ENCODE measurements at regions not wholly inside any gene's neighbourhood (a gene's known extent, or its start where the extent isn't known, plus 50 kb on each side); places are given as distances from the start of the nearest gene placed in this dataset.

GRCh38 chr13:65032825-65033224 is 2197.3 kb downstream of the PCDH9 start:
- Histone ChIP-seq H3K9me3 (replicated peaks; ENCODE audit: control insufficient read depth, low read depth, low read length) (no peaks in the 10 kb centered on the region), H3K36me3 (ENCODE audit: control insufficient read depth, insufficient read depth, low read length) (no peaks in the 10 kb centered on the region), H3K4me1 (ENCODE audit: control insufficient read depth, insufficient read depth, low read length) (no peaks in the 10 kb centered on the region), H3K4me3 (ENCODE audit: low read length) (no peak overlapping the region), H3K27me3 (ENCODE audit: control insufficient read depth, insufficient read depth, low read length) (no peaks in the 10 kb centered on the region), H3K27ac (ENCODE audit: low read length) (no peak overlapping the region)
- 83% methylated on average over 2 of the region's 2 CpGs for WGBS (ENCODE audit: insufficient coverage)
- DNase-seq, result no peak

GRCh38 chr13:65028101-65028500 is 2202.0 kb downstream of the PCDH9 start:
- Histone ChIP-seq H3K27ac (ENCODE audit: low read length) (no peak overlapping the region), H3K4me3 (ENCODE audit: low read length) (no peak overlapping the region), H3K27me3 (ENCODE audit: control insufficient read depth, insufficient read depth, low read length) (no peaks in the 10 kb centered on the region), H3K9me3 (replicated peaks; ENCODE audit: control insufficient read depth, low read depth, low read length) (no peaks in the 10 kb centered on the region), H3K36me3 (ENCODE audit: control insufficient read depth, insufficient read depth, low read length) (no peaks in the 10 kb centered on the region), H3K4me1 (ENCODE audit: control insufficient read depth, insufficient read depth, low read length) (no peaks in the 10 kb centered on the region)
- whole genome bisulfite sequencing (ENCODE audit: insufficient coverage), result no CpG with 5 or more reads among the region's 1 CpG
- DNase-seq, result no peak

GRCh38 chr13:65026505-65026904 is 2203.6 kb downstream of the PCDH9 start:
- no CpG with 5 or more reads among the region's 2 CpGs for WGBS (ENCODE audit: insufficient coverage)

GRCh38 chr13:65011378-65011777 is 2218.8 kb downstream of the PCDH9 start:
- no peak overlapping the region for H3K4me3 ChIP-seq (ENCODE audit: low read length)
- H3K27me3 ChIP-seq (ENCODE audit: control insufficient read depth, insufficient read depth, low read length), result no peaks in the 10 kb centered on the region
- WGBS (ENCODE audit: insufficient coverage), result 100% methylated on average over 1 of the region's 3 CpGs
- H3K9me3 ChIP-seq (replicated peaks; ENCODE audit: control insufficient read depth, low read depth, low read length), result no peaks in the 10 kb centered on the region
- no peaks in the 10 kb centered on the region for H3K4me1 ChIP-seq (ENCODE audit: control insufficient read depth, insufficient read depth, low read length)
- no peak overlapping the region for H3K27ac ChIP-seq (ENCODE audit: low read length)
- no peaks in the 10 kb centered on the region for H3K36me3 ChIP-seq (ENCODE audit: control insufficient read depth, insufficient read depth, low read length)
- no peak for DNase-seq

More at GRCh38 chr13:65026505-65026904, 2203.6 kb downstream of the PCDH9 start:
- Histone ChIP-seq H3K36me3 (ENCODE audit: control insufficient read depth, insufficient read depth, low read length) (no peaks in the 10 kb centered on the region), H3K4me3 (ENCODE audit: low read length) (no peak overlapping the region), H3K27me3 (ENCODE audit: control insufficient read depth, insufficient read depth, low read length) (no peaks in the 10 kb centered on the region), H3K4me1 (ENCODE audit: control insufficient read depth, insufficient read depth, low read length) (no peaks in the 10 kb centered on the region), H3K27ac (ENCODE audit: low read length) (no peak overlapping the region), H3K9me3 (replicated peaks; ENCODE audit: control insufficient read depth, low read depth, low read length) (no peaks in the 10 kb centered on the region)
- DNase-seq, result no peak

DNA sequence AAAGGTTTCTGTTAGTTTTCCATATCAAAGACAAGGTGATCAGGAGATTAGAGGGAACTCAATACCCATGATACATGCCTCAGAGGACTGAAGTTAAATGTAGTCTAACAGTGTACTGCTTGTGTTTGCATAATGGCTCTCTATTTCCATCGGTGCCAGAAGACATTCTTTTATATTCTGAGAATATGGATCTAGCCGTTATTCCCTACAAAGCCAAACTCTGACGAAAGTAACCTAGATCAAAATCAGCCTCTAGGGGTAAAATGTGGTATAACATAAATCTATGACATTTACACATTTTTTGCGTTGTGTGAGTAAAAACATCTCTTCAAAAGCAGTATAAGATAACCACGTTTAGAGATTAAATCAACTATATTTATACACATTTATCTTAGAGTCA is 2232.7 kb downstream of the PCDH9 start:
- no peak overlapping the region for H3K27ac ChIP-seq (ENCODE audit: low read length)
- H3K4me3 ChIP-seq (ENCODE audit: low read length), result no peak overlapping the region
- no peaks in the 10 kb centered on the region for H3K4me1 ChIP-seq (ENCODE audit: control insufficient read depth, insufficient read depth, low read length)
- H3K36me3 ChIP-seq (ENCODE audit: control insufficient read depth, insufficient read depth, low read length), result no peaks in the 10 kb centered on the region
- no peaks in the 10 kb centered on the region for H3K27me3 ChIP-seq (ENCODE audit: control insufficient read depth, insufficient read depth, low read length)
- no peak for DNase-seq
- WGBS (ENCODE audit: insufficient coverage), result 100% methylated on average over 1 of the region's 5 CpGs
- no peaks in the 10 kb centered on the region for H3K9me3 ChIP-seq (replicated peaks; ENCODE audit: control insufficient read depth, low read depth, low read length)

- no CpG with 5 or more reads among the region's 4 CpGs for WGBS (ENCODE audit: insufficient coverage)
- Histone ChIP-seq H3K4me1 (ENCODE audit: control insufficient read depth, insufficient read depth, low read length) (no peaks in the 10 kb centered on the region), H3K9me3 (replicated peaks; ENCODE audit: control insufficient read depth, low read depth, low read length) (no peaks in the 10 kb centered on the region), H3K27ac (ENCODE audit: low read length) (no peak overlapping the region), H3K27me3 (ENCODE audit: control insufficient read depth, insufficient read depth, low read length) (no peaks in the 10 kb centered on the region), H3K36me3 (ENCODE audit: control insufficient read depth, insufficient read depth, low read length) (no peaks in the 10 kb centered on the region), H3K4me3 (ENCODE audit: low read length) (no peak overlapping the region)
- DNase-seq, result no peak
These were observed 2236.5 kb downstream of the PCDH9 start for GRCh38 chr13:64993514-64994164.

GRCh38 chr13:64992314-64992713 is 2237.8 kb downstream of the PCDH9 start:
- Histone ChIP-seq H3K27me3 (ENCODE audit: control insufficient read depth, insufficient read depth, low read length) (no peaks in the 10 kb centered on the region), H3K4me1 (ENCODE audit: control insufficient read depth, insufficient read depth, low read length) (no peaks in the 10 kb centered on the region), H3K9me3 (replicated peaks; ENCODE audit: control insufficient read depth, low read depth, low read length) (no peaks in the 10 kb centered on the region), H3K36me3 (ENCODE audit: control insufficient read depth, insufficient read depth, low read length) (no peaks in the 10 kb centered on the region), H3K4me3 (ENCODE audit: low read length) (no peak overlapping the region), H3K27ac (ENCODE audit: low read length) (no peak overlapping the region)
- no CpG with 5 or more reads among the region's 2 CpGs for WGBS (ENCODE audit: insufficient coverage)
- no peak for DNase-seq

GRCh38 chr13:64985075-64985474 is 2245.1 kb downstream of the PCDH9 start:
- H3K27me3 ChIP-seq (ENCODE audit: control insufficient read depth, insufficient read depth, low read length), result no peaks in the 10 kb centered on the region
- no peak overlapping the region for H3K4me3 ChIP-seq (ENCODE audit: low read length)
- no peak overlapping the region for H3K27ac ChIP-seq (ENCODE audit: low read length)
- H3K4me1 ChIP-seq (ENCODE audit: control insufficient read depth, insufficient read depth, low read length), result no peaks in the 10 kb centered on the region
- H3K9me3 ChIP-seq (replicated peaks; ENCODE audit: control insufficient read depth, low read depth, low read length), result no peaks in the 10 kb centered on the region
- WGBS (ENCODE audit: insufficient coverage), result no CpG with 5 or more reads among the region's 5 CpGs
- no peaks in the 10 kb centered on the region for H3K36me3 ChIP-seq (ENCODE audit: control insufficient read depth, insufficient read depth, low read length)
- no peak for DNase-seq

DNA sequence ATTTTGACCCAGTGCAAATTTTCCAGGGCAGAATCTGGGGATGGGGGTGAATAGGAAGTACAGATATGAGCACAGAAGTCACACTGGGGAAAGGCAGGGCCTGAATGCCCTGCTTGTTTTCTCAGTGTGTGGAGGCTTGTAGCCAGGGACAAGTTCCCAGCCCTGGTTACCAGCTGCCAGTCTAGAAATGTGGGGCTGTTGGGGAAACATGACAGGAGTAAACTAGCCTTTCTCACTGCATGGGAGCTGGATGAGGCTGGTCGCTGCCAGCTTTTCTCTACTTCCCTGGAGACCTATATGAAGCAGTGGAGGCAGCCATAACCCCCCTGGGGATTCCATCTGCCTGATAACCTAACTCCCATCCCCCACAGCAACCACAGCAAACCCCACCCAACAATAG is 2267.7 kb downstream of the PCDH9 start:
- H3K36me3 ChIP-seq (ENCODE audit: control insufficient read depth, insufficient read depth, low read length), result no peaks in the 10 kb centered on the region
- 100% methylated on average over 1 of the region's 1 CpG for WGBS (ENCODE audit: insufficient coverage)
- no peaks in the 10 kb centered on the region for H3K4me1 ChIP-seq (ENCODE audit: control insufficient read depth, insufficient read depth, low read length)
- no peak overlapping the region for H3K27ac ChIP-seq (ENCODE audit: low read length)
- no peaks in the 10 kb centered on the region for H3K27me3 ChIP-seq (ENCODE audit: control insufficient read depth, insufficient read depth, low read length)
- no peak overlapping the region for H3K4me3 ChIP-seq (ENCODE audit: low read length)
- H3K9me3 ChIP-seq (replicated peaks; ENCODE audit: control insufficient read depth, low read depth, low read length), result no peaks in the 10 kb centered on the region
- DNase-seq, result no peak

DNA sequence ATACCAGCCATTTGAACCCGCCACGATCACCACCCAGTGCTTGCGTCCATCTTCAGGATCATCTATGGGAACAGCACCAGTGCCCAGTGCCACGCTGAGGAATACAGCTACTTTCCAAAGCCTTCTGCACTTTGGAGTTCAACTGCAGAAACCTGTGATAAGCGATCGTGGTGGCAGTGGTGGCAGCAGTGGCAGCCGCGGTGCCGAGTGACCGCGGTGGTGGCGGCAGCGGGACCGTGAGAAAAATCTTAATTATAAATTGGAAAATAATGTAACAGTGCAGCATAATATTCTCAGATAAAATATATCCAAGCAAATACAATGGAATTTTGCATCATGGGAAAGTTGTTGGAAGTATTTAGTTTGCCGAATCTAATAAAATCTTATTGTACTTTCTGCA is 2270.9 kb downstream of the PCDH9 start:
- Histone ChIP-seq H3K27me3 (ENCODE audit: control insufficient read depth, insufficient read depth, low read length) (no peaks in the 10 kb centered on the region), H3K36me3 (ENCODE audit: control insufficient read depth, insufficient read depth, low read length) (no peaks in the 10 kb centered on the region), H3K27ac (ENCODE audit: low read length) (no peak overlapping the region), H3K4me1 (ENCODE audit: control insufficient read depth, insufficient read depth, low read length) (no peaks in the 10 kb centered on the region), H3K4me3 (ENCODE audit: low read length) (no peak overlapping the region), H3K9me3 (replicated peaks; ENCODE audit: control insufficient read depth, low read depth, low read length) (no peaks in the 10 kb centered on the region)
- WGBS (ENCODE audit: insufficient coverage), result 97% methylated on average over 4 of the region's 15 CpGs
- no peak for DNase-seq

- Histone ChIP-seq H3K27me3 (ENCODE audit: control insufficient read depth, insufficient read depth, low read length) (no peaks in the 10 kb centered on the region), H3K9me3 (replicated peaks; ENCODE audit: control insufficient read depth, low read depth, low read length) (no peaks in the 10 kb centered on the region), H3K27ac (ENCODE audit: low read length) (no peak overlapping the region), H3K4me1 (ENCODE audit: control insufficient read depth, insufficient read depth, low read length) (no peaks in the 10 kb centered on the region), H3K4me3 (ENCODE audit: low read length) (no peak overlapping the region), H3K36me3 (ENCODE audit: control insufficient read depth, insufficient read depth, low read length) (no peaks in the 10 kb centered on the region)
- no peak for DNase-seq
- 93% methylated on average over 15 of the region's 16 CpGs for WGBS (ENCODE audit: insufficient coverage)
These were observed 2272.0 kb downstream of the PCDH9 start for GRCh38 chr13:64958106-64958505.
